Liver (tissue), 3 donors: ENCODE measurements at regions not wholly inside any gene's neighbourhood (a gene's known extent, or its start where the extent isn't known, plus 50 kb on each side); places are given as distances from the start of the nearest gene placed in this dataset.

Experiments
- EGR1 ChIP-seq, 2 donors: IDR thresholded peaks; 2 replicates each; pipeline ENCODE4 v1.6.1; 2016 to 2018; ENCODE audit warnings: antibody characterized with exemption in 2 of 2, low read depth in 2 of 2
- GABPA ChIP-seq, 2 donors: IDR thresholded peaks in 1 of 2; conservative IDR thresholded peaks in 1 of 2; 2 replicates each; pipeline ENCODE4 v1.6.1; 2016; ENCODE audit warnings: antibody characterized with exemption in 2 of 2, mild to moderate bottlenecking in 1 of 2, moderate library complexity in 1 of 2
- HNF4A ChIP-seq, 2 donors: conservative IDR thresholded peaks; 2 replicates each; pipeline ENCODE4 v1.6.1; 2016; ENCODE audit warnings: antibody characterized with exemption in 2 of 2, mild to moderate bottlenecking in 2 of 2
- JUND ChIP-seq, 2 donors: IDR thresholded peaks; 2 replicates each; pipeline ENCODE4 v1.6.1; 2016; ENCODE audit warnings: antibody characterized with exemption in 2 of 2
- RAD21 ChIP-seq, 2 donors: IDR thresholded peaks; 2 replicates each; pipeline ENCODE4 v1.6.1; 2016; ENCODE audit warnings: antibody characterized with exemption in 2 of 2, mild to moderate bottlenecking in 2 of 2
- RXRA ChIP-seq, 2 donors: IDR thresholded peaks; 2 replicates each; pipeline ENCODE4 v1.6.1; 2017 to 2018; ENCODE audit warnings: antibody characterized with exemption in 2 of 2, mild to moderate bottlenecking in 1 of 2
- TAF1 ChIP-seq: conservative IDR thresholded peaks from 2 replicates; pipeline ENCODE4 v1.6.1; 2016; ENCODE audit warnings: antibody characterized with exemption, mild to moderate bottlenecking
- TF ChIP-seq, protein P1 (sequence below): fragments of 150-350 bp; IDR thresholded peaks from 2 replicates; pipeline ENCODE4 v1.5.1; 2017; ENCODE audit warnings: improper control_type of control experiment, low read depth, low read length; ENCODE audit not compliant: missing input control
- TF ChIP-seq, protein P2 (sequence below): IDR thresholded peaks from 2 replicates; pipeline ENCODE4 v1.6.1; 2016; ENCODE audit warnings: antibody characterized with exemption
- donor health status: healthy.
- donor health status: healthy.

DNA sequence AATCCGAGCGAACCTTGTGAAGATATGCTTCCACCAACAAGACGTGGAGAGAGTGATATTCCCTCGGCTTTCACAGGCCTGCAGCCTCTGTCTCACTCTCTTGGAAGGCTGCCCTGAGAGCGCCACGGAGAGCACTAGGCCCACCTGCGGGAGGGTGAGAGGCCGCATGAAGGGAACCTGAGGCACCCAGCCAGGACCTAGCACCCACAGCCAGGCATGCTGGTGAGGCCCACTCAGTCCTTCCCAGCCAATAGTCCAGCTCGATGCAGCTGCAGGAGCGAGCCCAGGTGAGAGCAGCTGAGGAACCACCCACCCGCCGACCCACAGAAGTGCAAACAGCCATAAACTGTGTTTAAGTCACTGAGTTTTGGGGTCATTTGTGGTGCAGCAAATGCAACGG is 227.2 kb downstream of the QKI start:
- TF ChIP-seq, protein P1, sequence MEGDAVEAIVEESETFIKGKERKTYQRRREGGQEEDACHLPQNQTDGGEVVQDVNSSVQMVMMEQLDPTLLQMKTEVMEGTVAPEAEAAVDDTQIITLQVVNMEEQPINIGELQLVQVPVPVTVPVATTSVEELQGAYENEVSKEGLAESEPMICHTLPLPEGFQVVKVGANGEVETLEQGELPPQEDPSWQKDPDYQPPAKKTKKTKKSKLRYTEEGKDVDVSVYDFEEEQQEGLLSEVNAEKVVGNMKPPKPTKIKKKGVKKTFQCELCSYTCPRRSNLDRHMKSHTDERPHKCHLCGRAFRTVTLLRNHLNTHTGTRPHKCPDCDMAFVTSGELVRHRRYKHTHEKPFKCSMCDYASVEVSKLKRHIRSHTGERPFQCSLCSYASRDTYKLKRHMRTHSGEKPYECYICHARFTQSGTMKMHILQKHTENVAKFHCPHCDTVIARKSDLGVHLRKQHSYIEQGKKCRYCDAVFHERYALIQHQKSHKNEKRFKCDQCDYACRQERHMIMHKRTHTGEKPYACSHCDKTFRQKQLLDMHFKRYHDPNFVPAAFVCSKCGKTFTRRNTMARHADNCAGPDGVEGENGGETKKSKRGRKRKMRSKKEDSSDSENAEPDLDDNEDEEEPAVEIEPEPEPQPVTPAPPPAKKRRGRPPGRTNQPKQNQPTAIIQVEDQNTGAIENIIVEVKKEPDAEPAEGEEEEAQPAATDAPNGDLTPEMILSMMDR: no peak
- TF ChIP-seq EGR1 (IDR thresholded peaks at IDR 0.05; ENCODE audit: low read depth in 2 of 2): no peak
- TF ChIP-seq RXRA (IDR thresholded peaks at IDR 0.05): no peak
- TF ChIP-seq JUND (IDR thresholded peaks at IDR 0.05): no peak
- no peak for TF ChIP-seq RAD21 (IDR thresholded peaks at IDR 0.05)
- TF ChIP-seq GABPA (IDR thresholded peaks at IDR 0.05 in 1 of 2, conservative IDR thresholded peaks at IDR 0.05 in 1 of 2): no peak
- no peak for TF ChIP-seq TAF1
- TF ChIP-seq, protein P2, sequence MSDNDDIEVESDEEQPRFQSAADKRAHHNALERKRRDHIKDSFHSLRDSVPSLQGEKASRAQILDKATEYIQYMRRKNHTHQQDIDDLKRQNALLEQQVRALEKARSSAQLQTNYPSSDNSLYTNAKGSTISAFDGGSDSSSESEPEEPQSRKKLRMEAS: no peak
- TF ChIP-seq HNF4A (conservative IDR thresholded peaks at IDR 0.05): no peak
